Mucosa of rectum (tissue), 2 donors: ENCODE measurements at regions not wholly inside any gene's neighbourhood (a gene's known extent, or its start where the extent isn't known, plus 50 kb on each side); places are given as distances from the start of the nearest gene placed in this dataset.

Experiments
- H3K27ac ChIP-seq, 2 donors: one replicate each; pipeline ENCODE4 v1.7.0; 2013; ENCODE audit warnings: inconsistent platforms in 2 of 2, low read depth in 2 of 2, low read length in 2 of 2
- H3K27me3 ChIP-seq, 2 donors: one replicate each; pipeline ENCODE4 v1.7.0; 2013; ENCODE audit warnings: low read length in 2 of 2; ENCODE audit not compliant: control insufficient read depth in 2 of 2, insufficient read depth in 2 of 2
- H3K36me3 ChIP-seq, 2 donors: one replicate each; pipeline ENCODE4 v1.7.0; 2013; ENCODE audit warnings: low read length in 2 of 2; ENCODE audit not compliant: control insufficient read depth in 2 of 2, insufficient read depth in 2 of 2
- H3K4me1 ChIP-seq, 2 donors: one replicate each; pipeline ENCODE4 v1.7.0; 2013; ENCODE audit warnings: low read length in 2 of 2, mild to moderate bottlenecking in 1 of 2; ENCODE audit not compliant: control insufficient read depth in 2 of 2, insufficient read depth in 2 of 2
- H3K4me3 ChIP-seq, 2 donors: one replicate each; pipeline ENCODE4 v1.7.0; 2013; ENCODE audit warnings: low read length in 2 of 2
- H3K9ac ChIP-seq, 2 donors: one replicate each; pipeline ENCODE4 v1.7.0; 2013; ENCODE audit warnings: low read length in 2 of 2, low read depth in 1 of 2, mild to moderate bottlenecking in 1 of 2
- H3K9me3 ChIP-seq, 2 donors: one replicate each; pipeline ENCODE4 v1.7.0; 2013; ENCODE audit warnings: low read length in 2 of 2; ENCODE audit not compliant: control insufficient read depth in 2 of 2
- donor health status: healthy.
- donor health status: Normal muscosa, but diverticular disease.

DNA sequence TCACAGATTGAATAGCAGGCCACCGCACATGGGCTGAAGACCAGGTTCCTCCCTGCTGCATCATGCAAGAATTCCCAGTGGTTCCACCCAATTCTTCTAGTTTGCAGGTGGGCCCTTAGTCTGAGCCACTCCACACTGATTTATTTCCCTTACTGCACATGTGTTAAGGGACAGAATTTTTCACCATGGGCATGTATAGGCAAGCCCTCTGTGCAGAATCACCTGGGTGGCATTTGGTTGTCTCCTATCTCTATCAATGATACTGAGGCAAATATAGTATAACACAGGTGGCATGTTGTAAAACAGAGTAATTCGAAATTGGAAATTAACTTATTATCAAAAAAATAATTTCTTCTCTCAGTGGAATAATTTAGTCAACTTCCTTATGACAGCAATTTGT lies 1892.4 kb downstream of the NCAM2 start:
- H3K27ac ChIP-seq, result no peak overlapping the region
- H3K4me3 ChIP-seq, result no peak overlapping the region
- no peaks in the 10 kb centered on the region for H3K4me1 ChIP-seq
- H3K9me3 ChIP-seq, result no peaks in the 10 kb centered on the region
- no peaks in the 10 kb centered on the region for H3K36me3 ChIP-seq
- no peak overlapping the region for H3K9ac ChIP-seq
- H3K27me3 ChIP-seq, result no peaks in the 10 kb centered on the region

DNA sequence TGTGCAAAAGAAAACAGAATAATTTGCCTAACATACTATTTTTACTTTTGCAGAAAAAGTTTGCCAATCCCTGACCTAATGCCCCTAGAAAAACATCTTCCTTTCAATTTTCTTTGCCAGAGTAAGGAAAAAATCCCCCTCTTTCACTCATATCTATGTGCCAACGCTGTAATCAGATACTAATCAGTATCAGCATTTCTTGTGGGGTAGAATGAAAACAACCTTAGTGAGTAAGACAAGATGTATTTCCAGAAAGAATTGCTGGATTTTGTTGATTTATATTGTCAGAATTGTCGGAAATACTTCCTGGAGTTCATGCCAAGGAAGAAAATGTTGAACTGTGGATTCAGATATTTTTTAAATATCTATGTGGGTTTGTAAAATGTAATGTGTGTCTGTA lies 1893.8 kb downstream of the NCAM2 start:
- no peaks in the 10 kb centered on the region for H3K9me3 ChIP-seq
- no peak overlapping the region for H3K27ac ChIP-seq
- no peaks in the 10 kb centered on the region for H3K36me3 ChIP-seq
- no peak overlapping the region for H3K9ac ChIP-seq
- no peak overlapping the region for H3K4me3 ChIP-seq
- H3K4me1 ChIP-seq, result no peaks in the 10 kb centered on the region
- no peaks in the 10 kb centered on the region for H3K27me3 ChIP-seq

DNA sequence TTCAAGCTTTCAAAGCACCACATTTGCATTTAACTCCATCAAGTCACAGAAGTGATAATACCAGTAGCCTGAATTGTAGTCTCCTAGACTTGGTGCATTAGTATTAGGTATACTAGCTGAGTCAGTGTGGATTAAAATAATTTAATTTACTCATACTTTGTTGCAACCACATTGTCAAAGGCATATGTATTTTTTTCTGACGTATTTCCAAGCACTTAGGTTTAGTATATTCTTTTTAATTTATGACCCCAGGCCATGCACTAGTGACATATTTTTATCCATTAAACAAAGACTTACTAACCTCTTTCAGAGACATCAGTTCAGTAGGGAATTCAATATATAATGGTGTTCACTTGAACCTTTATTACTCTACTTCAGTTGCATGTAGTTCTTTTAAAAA lies 1894.5 kb downstream of the NCAM2 start:
- Histone ChIP-seq H3K4me3 (no peak overlapping the region), H3K27ac (no peak overlapping the region), H3K9ac (no peak overlapping the region), H3K4me1 (no peaks in the 10 kb centered on the region), H3K9me3 (no peaks in the 10 kb centered on the region), H3K36me3 (no peaks in the 10 kb centered on the region), H3K27me3 (no peaks in the 10 kb centered on the region)

DNA sequence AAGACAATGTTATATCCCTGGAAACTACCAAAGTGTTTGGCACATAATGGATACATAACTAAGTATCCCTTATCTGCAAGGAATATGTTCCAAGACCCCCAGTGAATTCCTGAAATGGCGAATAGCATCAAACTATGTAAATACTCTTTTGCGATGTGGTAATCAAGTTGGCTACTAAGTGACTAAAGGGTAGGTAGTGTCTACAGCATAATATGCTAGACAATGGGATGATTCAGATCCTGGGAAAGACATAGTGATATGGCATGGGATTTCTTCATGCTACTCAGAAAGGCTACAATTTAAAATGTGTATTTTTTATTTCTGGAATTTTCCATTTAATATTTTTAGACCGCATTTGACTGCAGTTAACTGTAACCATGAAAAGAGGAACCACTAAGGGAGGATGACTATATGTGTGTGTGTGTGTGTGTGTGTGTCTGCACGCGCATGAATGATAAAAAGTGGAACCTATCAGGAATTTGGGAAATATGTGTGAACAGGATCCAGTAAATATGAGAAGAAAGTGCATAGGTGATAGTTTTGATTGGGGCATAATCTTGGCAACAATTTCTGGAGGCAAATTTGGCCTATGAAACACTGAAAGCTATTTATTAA lies 1899.9 kb downstream of the NCAM2 start:
- Histone ChIP-seq H3K27me3 (no peaks in the 10 kb centered on the region), H3K9ac (no peak overlapping the region), H3K36me3 (no peaks in the 10 kb centered on the region), H3K9me3 (no peaks in the 10 kb centered on the region), H3K4me1 (no peaks in the 10 kb centered on the region), H3K4me3 (no peak overlapping the region), H3K27ac (no peak overlapping the region)

DNA sequence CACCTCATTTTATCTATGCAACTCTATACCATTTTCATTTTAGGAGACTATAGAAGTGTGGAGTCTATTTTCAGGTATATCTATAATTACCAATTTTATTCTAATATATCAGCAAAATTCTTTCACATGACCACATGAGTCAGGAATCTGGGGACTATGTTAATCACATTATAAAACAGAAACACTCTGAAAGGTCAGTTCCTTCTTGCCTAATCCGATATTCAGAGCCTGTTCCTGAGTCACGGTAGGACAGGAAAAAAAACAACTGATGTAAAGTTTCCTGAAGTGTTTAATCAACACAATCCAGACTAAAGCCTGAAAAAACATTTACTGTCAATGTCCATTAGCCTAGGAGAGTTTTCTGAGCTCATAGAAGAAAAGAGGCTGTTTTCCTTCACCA lies 1902.3 kb downstream of the NCAM2 start:
- Histone ChIP-seq H3K27me3 (no peaks in the 10 kb centered on the region), H3K9me3 (no peaks in the 10 kb centered on the region), H3K36me3 (no peaks in the 10 kb centered on the region), H3K9ac (no peak overlapping the region), H3K4me3 (no peak overlapping the region), H3K4me1 (no peaks in the 10 kb centered on the region), H3K27ac (no peak overlapping the region)

DNA sequence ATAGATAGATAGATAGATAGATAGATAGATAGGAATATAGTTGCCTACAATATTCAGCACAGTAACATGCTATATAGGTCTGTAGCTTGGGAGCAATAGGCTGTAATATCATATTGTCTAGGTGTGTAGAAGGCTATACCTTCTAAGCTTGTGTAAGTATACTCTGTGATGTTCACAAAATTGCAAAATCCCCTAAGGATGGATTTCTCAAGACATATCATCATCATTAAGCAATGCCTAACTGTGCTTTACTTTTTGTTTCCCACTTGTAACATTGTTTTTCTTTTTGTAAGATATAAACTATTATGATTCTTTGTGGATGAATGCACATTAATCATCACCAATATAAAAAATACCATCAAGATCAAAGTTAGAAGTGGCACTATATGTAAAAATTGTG lies 1905.6 kb downstream of the NCAM2 start:
- Histone ChIP-seq H3K9ac (no peak overlapping the region), H3K27ac (no peak overlapping the region), H3K27me3 (no peaks in the 10 kb centered on the region), H3K4me1 (no peaks in the 10 kb centered on the region), H3K4me3 (no peak overlapping the region), H3K36me3 (no peaks in the 10 kb centered on the region), H3K9me3 (no peaks in the 10 kb centered on the region)

DNA sequence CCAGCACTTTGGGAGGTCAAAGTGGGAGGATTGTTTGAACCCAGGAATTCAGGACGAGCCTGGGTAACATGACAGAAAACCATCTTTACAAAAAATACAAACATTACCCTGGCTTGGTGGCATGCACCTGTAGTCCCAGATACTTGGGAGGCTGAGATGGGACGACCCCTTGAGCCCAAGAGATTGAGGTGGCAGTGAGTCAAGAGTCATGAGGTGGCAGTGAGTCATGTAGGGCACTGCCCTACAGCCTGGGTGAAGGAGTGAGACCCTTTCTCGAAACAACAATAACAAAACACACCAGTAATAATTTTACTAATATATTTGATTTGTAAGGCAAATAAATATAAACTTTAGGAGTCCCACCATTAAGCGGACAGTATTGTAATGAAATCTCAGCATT lies 1906.2 kb downstream of the NCAM2 start:
- no peak overlapping the region for H3K4me3 ChIP-seq

DNA sequence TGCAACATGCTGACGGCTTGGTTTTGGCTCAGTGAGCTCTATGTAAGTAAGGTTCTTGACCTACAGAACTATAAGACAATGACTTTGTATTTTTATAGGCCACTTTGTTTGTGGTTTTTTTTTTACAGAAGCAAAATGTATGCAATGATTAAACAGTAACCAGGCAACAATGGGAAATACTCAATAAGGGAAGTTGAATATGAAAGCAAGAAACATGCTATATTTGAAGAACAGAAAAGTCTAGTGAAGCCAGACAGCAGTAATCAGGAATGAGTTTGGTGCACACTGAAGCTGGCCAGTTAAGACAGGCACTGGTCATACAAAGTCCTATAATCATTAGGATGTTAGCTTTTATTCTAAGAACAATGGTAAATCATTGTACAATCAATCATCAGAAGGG lies 1926.8 kb downstream of the NCAM2 start:
- Histone ChIP-seq H3K9me3 (no peaks in the 10 kb centered on the region), H3K36me3 (no peaks in the 10 kb centered on the region), H3K9ac (no peak overlapping the region), H3K4me1 (no peaks in the 10 kb centered on the region), H3K4me3 (no peak overlapping the region), H3K27me3 (no peaks in the 10 kb centered on the region), H3K27ac (no peak overlapping the region)

More for the DNA sequence above, 1906.2 kb downstream of the NCAM2 start:
- Histone ChIP-seq H3K4me1 (no peaks in the 10 kb centered on the region), H3K27me3 (no peaks in the 10 kb centered on the region), H3K36me3 (no peaks in the 10 kb centered on the region), H3K9ac (no peak overlapping the region), H3K9me3 (no peaks in the 10 kb centered on the region), H3K27ac (no peak overlapping the region)

DNA sequence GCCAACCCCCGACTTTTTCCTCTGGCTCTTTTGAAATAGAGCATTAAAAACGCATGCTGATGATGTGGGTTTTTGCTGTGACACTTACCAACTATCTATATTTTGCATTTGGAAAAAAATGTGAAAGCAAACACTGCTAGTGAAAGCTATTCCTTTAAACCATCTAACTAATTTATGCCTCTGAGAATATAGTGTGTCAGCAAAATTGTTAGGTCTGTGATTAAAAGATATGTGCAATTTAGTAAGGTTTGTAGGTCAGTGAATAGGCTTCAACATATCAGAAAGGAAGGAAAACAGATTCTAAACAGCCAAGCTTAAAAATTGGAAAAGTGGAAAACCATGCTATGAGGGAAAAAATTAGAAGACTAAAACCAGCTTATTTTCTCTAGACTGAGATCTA lies 1929.3 kb downstream of the NCAM2 start:
- no peaks in the 10 kb centered on the region for H3K9me3 ChIP-seq
- no peak overlapping the region for H3K9ac ChIP-seq
- no peaks in the 10 kb centered on the region for H3K36me3 ChIP-seq
- H3K4me1 ChIP-seq, result no peaks in the 10 kb centered on the region
- H3K27ac ChIP-seq, result no peak overlapping the region
- no peaks in the 10 kb centered on the region for H3K27me3 ChIP-seq
- H3K4me3 ChIP-seq, result no peak overlapping the region

DNA sequence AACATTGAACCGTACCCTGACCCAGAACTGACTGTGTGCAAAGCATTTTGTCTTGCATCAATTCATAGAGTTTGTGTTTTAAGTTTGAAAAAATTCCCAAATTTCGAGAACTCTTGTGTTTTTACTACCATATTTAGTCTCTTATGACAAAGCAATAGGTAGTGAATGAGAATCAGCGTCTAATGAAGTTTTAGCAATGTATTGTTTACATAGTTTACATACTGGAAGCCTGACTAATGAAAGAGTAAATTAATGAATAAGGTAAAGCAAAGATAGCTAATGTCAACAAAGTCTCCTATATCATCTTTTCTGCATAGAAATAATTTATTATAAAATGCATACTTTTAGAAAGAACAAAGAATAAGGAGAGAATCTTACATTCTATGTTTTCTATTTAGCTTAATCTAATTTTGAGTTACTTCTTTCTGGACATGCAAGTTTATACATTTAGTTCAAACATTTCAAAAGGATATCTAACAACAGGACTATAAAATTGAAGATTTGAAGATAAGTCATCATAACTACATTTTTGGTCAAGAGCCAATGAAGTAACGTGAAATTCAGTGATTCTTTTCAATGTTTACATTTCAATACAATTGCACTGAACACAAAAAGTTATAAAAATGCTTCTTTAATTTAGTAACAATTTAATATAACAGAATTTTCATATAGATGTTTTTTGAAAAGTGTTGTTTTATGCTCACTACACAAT lies 1943.7 kb downstream of the NCAM2 start:
- no peaks in the 10 kb centered on the region for H3K27me3 ChIP-seq
- H3K9ac ChIP-seq, result no peak overlapping the region
- H3K27ac ChIP-seq, result no peak overlapping the region

More for the DNA sequence above, 1943.7 kb downstream of the NCAM2 start:
- Histone ChIP-seq H3K4me1 (no peaks in the 10 kb centered on the region), H3K36me3 (no peaks in the 10 kb centered on the region), H3K4me3 (no peak overlapping the region), H3K9me3 (peaks cover 0 to 8% of the 10 kb centered on the region in 2 donors)
